CD4-positive, alpha-beta T cell treated with Interleukin-2 at 100 ng/mL for 4 hours (primary cell): ENCODE measurements at regions not wholly inside any gene's neighbourhood (a gene's known extent, or its start where the extent isn't known, plus 50 kb on each side); places are given as distances from the start of the nearest gene placed in this dataset.
"Not testable (repeated sequence)": the region's sequence is repeated elsewhere in the genome, so short reads cannot be mapped to it uniquely, and the experiment has no call there.

Experiments used
- DNase-seq: peaks from one replicate; pipeline ENCODE4 v3.0.0-alpha.2; 2020; ENCODE audit warnings: low spot score

DNA sequence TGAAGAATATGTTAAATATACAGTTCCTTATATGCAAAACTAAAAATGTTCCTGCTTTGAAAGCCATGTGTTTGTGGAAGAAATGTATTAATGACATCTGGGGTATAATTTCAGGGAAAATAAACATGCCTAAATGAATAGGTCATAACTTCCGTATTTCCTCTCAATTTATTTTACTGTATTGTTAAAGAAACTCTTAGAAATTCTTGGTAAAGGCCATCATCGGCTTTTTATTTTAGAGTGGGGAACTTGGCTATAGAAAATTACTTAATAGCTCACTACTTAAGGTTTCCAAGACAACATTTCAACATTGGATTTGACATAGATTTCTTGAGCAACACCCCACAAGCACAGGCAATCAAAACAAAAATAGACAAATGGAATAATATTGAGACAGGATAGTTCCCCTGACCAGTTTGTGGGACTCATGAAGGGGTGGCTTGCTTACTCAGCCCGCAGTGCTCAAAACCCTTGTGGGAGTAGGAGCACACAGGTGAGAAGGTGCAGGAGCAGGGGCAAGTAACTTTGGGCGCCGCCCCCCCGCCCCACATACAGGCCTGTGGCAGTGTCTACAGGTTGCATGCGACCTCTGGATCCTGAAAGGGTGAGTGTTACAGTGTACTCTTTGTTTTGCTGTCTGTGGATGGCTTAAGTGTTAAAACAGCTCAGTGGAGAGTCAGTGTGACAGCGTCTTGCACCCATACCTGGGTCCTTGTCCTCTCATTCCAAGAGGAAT lies 891.4 kb upstream of the C9orf72 start:
- no peak for DNase-seq

DNA sequence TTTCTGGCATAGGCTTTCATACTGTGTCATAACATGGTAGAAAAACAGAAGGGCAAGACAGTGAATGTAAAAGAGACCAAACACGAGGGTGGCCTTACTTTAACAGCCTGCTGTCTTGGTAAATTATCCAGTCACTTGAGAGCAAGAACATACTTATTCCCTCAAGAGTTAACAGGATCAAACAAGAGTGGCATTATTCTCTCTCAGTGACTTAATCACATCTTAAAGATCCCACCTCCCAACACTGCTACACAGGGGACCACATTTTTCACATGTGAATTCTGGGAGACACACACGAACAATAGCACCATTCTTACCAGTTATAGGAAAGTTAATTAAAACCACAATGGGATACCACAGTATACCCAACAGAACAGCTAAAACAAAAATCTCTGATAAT lies 898.0 kb upstream of the C9orf72 start:
- no peak for DNase-seq

DNA sequence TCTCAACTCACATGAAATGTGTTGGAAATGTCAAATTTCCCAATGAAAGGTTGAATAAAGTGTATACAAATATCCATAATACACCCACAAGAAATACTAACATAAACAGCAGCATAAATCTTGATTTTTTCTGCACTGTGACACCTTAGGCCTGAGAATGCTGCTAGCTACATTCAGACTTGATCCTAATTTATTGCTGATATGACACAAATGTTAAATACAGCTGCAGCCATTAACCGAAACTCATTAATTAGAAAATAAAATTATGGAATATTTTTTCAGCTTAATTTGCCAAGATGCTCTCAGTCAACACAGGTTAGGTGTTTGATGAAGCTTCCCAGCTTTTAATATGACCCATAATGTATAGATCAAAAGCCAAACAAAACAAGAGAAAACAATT lies 914.3 kb upstream of the C9orf72 start:
- DNase-seq = no peak

DNA sequence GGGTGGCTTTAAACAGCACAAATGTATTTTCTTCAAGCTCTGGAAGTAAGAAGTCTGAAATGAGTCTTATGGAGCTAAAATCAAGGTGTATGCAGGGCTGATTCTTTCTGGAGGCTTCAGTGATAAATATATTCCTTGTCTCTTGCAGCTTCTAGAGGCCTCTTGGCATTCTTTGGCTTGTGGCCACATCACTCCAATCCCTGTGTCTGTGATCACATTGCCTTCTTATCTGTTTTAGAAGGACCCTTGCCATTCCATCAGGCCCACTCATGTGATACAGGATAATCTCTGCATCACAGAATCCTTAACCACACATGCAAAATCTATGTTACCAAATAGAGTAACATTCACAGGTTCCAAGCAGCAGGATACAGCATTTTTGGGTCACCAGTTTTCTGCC lies 917.8 kb upstream of the C9orf72 start:
- DNase-seq = no peak

DNA sequence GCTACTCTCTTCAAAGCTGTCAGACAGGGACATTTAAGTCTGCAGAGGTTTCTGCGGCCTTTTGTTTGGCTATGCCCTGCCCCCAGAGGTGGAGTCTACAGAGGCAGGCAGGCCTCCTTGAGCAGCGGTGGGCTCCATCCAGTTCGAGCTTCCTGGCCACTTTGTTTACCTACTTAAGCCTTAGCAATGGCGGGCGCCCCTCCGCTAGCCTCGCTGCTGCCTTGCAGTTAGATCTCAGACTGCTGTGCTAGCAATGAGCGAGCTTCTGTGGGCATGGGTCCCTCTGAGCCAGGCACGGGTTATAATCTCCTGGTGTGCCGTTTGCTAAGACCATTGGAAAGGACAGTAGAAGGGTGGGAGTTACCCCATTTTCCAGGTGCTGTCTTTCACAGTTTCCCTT lies 924.9 kb upstream of the C9orf72 start:
- not testable (repeated sequence) for DNase-seq

DNA sequence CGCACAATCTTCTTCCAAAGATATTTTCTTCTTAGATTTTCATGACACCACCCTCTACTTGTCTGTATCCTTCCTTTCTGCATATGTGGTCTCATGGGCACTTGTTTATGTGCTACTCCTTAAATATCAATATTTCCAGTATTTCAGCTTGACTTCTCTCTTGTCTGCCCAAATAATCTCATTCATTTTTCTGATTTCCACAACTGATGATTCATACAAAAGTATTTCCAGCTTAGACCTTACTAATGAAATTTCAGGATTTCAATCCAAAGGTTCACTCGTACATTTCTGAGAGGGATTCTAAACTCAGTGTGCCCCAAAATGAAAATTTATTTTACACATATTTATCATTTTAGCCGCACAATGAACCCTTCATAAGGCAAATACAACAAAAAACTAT lies 928.9 kb upstream of the C9orf72 start:
- no peak for DNase-seq

DNA sequence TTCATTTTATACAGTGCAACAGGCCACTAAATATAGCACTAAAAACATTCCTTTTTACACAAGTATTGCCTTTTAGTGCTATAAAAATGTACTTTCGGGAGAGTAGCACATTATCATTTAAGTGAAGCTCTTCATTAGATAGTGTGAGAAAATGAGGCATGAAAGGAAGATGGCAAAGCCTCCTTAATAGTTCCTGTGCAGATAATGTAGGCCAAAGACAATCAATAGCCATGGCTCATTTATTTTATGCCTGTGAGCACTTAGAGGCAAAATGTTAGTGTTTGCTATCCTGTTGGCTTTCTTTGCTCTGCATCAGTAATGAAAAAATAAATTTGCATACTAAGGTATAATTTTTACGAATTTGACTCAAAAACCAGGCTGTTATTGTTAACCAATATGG lies 929.5 kb upstream of the C9orf72 start:
- no peak for DNase-seq

DNA sequence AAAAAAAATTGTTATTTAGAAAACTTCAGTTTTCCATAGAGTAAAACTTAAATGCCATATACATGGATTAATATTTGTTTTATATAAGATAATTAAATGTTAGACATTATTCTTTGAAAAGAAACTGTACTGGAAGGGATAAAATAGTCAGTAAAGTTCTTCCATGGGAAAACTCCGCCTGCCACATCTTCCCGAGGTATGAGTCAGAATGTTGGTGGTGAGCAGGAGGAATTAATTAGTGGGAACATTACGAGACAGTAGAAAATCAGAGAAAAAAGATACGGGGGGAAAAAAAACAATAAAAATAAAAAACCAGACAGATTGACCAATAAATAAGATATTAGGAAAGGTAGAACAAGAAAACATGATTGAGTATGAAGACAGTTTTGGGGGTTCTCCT lies 930.3 kb upstream of the C9orf72 start:
- DNase-seq = no peak

DNA sequence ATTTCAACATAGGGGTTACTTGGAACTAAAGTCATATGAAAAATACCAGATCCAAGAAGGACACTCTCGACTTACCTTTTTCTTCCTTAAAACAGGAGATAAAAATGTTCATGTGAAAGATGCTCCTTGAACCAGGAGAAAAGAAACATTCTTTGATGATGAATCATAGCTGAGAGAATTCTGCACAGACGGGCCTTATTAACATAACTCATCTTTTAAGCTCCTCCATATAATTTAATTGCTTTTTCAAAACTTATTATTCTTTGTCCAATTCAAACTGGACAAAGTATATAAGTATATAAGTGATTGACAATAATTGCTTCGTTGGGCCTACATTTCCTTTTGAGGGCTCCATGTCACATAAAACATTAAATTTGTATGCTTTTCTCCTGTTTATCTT lies 945.2 kb upstream of the C9orf72 start:
- DNase-seq = no peak

DNA sequence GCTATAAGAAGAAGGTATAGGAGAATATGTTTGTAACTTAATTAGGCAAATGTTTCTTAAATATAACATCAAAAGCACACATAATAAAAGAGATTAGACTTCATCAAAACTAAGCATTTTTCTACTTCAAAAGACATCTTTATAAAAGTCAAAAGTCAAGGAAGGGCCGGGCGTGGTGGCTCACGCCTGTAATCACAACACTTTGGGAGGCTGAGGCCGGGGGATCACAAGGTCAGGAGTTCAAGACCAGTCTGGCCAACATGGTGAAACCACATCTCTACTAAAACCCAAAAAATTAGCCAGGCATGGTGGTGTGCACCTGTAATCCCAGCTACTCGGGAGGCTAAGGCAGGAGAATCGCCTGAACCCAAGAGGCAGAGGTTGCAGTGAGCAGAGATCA lies 951.0 kb upstream of the C9orf72 start:
- not testable (repeated sequence) for DNase-seq

DNA sequence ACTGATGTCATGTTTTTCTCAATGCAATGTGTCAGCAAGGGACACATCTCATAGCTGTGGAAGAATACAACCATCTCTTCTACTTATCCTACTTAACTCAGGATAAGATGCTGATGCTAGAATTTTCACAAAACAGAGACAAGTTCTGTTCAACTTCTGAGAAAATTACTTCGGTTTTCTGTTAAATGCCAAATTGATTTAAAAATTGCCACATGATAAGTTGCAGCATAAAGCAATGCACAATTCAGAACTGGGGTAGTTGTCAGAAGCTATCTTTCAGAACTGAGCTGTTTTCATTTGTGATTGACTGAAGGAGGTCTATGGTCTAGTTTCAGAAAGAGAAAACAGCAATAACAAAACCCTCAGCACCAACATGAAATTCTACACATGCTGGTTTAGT lies 954.8 kb upstream of the C9orf72 start:
- no peak for DNase-seq

DNA sequence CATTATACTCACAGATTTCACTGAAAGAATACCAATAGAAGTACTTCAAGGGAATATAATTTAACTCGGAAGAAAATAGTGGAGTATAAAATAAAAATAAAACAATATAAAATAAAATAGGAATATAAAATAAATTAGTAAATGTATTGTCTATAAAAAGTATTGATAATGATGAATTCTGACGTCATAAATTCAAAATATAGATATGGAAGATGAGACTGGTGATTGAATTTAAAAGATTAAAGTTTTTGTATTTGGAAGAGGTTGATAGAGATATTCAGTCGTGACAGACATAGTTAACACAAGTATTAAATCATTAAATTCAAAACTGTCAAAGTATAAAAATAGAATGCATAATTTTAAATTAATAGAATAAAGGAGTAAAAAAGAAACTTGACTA lies 964.9 kb upstream of the C9orf72 start:
- no peak for DNase-seq

DNA sequence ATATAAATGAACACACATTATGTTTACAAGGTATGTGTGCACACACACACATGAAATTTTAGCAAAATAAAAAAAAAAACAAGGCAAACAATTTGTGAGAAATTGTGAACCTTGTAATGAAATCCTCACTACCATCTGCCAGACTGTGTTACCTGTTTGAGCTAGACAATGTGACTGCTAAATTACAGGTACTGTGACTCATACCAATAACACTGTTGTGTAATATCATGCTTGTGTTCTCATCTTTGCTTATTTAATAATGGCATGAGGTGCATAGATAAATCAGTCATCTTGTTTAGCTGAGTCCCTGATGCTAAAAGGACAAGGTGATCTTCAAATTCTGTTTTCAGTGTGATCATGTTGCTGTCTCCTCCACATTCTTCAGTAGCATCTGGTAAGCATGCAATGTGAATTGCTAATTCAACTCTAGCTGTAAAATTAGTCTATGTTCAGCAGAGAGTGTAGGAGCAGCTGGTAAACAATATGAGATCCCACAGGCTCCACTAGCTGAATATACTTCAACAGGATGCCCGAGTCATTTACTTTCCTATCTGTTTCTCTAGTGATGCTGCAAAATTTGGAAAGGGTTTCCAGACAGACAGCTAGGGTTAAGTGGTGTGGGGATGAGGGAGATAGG lies 966.3 kb upstream of the C9orf72 start:
- DNase-seq = no peak

DNA sequence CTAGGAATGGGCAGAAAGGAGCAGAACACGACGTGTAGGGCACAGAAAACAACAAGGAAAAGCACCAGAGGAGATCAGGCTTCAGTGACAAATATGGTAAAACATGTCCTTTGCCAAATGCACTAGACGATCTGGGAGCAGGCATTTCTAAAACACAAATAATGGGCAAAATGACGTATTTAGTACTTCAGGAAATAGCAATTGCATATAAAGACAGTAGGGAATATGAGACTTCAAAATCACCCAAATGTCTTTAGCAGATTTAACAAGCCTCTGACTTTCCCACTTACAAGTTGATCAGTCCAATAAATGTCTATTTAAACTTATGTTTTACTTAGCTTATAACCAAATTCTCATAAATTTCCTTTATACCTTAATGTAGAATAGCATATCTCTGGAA lies 969.6 kb upstream of the C9orf72 start:
- DNase-seq = no peak

DNA sequence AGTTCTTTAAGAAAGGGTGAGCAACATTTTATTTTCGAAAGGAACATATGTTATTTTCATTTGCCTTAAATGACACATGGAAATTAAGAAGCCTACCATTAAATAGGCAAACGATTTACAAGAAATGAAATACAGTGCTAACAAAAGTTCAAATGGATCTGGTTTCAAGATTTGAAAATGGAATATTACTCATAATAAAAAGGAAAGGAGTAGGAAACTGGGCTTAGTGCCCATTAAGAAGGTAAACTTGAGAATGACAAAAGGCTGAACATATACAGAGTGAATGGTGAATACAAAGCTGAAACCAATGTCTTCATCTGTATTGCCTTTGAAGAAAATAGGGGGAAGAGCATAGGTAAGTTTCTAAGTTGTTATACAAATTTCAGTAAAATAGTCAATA lies 974.2 kb upstream of the C9orf72 start:
- DNase-seq = no peak

DNA sequence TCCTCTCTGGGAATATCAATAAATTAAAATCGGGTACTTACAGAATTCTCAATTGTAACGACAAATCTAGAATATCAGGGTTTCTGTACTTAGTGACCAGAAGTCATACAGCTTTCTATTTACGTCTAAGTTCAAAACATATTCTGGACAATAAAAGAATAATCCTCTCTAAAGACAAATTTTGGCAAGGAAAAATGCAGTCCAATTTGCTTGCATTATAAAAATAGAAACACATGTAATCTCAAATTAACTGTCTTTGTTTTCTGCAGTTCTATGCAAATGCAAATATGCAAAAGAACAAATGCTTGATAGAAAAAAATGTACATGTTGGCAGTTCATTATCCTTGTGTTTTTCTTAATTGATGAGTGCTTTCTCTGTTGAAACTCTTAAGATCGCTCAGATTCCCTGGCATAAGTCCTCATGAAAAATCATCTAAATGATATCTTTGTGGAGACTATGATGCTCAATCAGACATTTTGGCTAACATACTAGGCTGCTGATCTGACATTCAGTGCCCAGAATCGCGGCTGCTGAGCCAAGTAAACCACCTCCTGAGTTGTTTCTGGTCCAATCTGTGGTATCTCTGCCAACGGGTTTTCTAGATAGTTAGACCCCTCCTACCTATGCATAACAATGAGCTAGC lies 990.1 kb upstream of the C9orf72 start:
- DNase-seq = no peak

DNA sequence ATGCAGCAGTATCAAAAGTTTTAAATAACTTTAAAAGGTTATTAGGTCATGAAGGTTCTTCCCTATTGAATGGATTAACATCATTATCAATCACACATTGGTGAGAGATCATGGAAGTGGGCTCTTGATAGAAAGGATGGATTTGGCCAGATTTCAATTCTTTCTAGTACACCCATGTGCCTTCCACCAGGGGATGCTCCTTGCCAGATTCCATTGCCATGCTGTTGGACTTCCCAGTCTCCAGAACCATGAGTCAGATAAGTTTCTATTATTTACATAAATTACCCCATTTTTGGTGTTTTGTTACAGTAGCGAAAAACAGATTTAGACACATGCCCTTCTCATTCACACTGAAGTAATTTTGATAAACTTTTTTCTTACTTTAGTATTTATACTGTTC lies 1010.6 kb upstream of the C9orf72 start:
- no peak for DNase-seq

DNA sequence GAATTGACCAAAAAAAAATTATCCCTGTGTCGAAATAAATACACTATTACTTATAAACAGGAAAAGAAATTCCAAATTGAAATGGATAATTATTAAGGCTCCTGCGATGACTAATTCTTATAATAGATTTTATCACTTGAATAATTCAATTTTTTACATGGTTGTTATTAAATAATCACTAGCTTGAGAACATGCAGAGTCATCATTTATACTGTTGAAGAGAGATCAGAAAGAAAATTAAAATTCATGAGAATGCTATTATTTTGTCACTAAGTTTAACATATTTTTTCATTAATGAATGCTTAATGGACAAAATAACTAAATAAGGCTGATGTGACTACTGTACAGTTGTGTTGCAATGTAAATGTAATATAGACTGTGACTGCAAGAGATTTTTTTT lies 1011.3 kb upstream of the C9orf72 start:
- DNase-seq = no peak

DNA sequence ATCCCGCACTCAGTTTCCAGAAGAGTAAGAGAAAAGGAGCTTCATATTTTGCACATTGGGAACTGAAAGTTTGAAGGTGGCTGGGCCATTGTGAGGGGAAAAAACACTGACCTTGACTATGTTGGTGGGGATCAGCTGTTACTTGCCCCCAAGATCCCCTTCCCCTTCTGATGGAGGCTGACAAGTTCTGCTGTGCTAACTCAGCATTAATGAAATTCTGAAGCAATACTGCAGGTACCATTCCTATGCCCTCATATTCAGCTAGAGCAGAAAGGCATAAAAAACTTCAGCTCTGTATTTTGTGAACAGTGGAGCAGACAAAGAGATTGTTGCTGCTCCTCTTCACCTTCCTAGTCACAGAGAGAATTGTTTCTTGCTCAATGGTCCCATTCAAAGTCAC lies 1013.8 kb upstream of the C9orf72 start:
- no peak for DNase-seq

DNA sequence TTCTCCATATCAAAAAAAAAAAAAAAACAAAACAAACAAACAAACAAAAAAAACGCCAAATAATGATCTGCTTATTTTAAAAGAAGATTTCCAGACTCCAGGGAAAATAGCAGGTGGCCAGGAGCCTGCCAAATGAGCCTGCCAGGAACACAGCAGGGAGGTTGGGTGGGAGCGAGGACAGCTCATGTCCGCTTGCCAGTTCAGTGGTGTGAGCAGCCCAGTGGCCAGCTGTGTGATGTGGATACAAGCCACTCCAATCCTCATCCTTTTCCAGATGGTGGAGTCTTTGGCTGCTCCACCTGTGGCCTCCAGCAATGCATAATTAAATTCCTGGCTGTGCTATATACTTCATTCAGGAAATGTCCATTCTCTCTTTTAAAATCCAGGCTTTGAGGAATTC lies 1025.1 kb upstream of the C9orf72 start:
- DNase-seq = no peak

DNA sequence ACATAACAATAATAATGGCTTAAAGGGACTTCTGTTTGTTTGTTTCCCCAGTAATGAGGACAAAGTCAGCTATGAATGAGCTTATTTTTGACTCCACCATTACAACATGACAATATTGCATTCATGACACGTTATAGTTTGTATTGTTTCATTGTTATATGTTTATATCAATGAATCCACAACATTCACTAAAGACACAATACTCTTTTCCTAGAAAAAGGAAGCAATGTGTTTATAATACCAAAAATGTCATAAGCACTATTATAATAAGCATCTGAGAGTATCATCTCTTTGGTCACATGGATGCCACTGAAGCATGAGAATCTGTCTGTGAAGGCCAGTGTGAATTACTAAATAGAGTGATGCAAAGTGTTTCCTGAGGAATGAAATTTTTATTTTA lies 1026.9 kb upstream of the C9orf72 start:
- DNase-seq = no peak

DNA sequence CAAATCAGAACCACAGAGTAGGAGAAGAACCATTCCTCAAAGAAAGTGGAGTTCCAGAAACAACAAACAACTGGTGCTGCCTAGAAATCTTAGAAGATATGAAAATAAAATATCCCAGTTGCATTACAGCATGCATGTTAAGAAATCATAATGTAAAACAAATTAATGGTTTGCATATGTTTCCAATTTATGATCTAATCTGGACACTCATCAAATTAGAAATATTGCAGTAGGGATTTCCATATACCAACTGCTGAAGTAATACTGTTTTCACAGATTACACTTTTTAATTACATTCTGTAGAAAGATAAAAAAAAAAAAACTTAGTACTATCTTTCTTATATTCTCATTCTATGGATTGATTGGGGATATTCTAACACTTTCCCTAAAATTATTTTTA lies 1034.6 kb upstream of the C9orf72 start:
- no peak for DNase-seq

DNA sequence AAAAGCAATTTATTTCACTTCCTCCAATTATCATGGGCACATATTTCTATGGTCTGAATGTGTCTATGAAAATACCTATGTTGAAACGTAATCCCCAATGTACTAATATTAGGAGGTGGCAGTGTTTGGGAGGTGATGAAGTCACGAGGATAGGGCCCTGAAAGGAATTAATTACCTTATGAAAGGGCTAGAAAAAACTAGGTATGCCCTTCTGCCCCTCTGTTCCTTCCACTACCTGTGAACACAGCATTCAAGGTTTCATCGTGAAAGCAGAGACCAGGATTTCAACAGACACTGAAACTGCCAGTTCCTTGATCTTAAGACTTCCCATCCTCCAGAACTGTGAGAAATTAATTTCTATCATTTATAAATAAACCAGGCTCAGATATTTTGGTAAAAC lies 1037.1 kb upstream of the C9orf72 start:
- no peak for DNase-seq

DNA sequence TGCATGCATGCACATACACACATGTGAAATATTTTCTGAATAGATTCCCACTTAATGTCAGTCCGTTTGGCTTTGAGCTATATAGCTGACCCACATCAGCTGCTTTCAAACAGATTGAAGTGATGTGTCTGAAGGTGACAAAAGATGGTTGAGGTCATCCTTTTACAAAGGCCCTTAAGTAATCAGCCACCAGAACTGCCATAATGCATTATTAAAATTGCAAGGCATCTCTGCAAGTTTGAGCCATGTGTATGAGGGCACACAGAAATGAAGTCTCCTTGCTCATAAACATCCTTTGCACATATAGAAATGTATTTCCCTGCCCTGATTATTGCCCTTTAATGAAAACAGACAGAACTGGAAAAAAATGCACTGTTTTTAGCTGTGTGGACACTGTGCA lies 1043.0 kb upstream of the C9orf72 start:
- no peak for DNase-seq
